ENCODE measurements at regions not wholly inside any gene's neighbourhood (a gene's known extent, or its start where the extent isn't known, plus 50 kb on each side); places are given as distances from the start of the nearest gene placed in this dataset.
A peak's percentile ranks its signal among the peaks of the same experiment; 100 is the strongest.

- FAIRE-seq, result no peak
Measured at GRCh38 chr2:104416339-104417000, 437.4 kb upstream of the POU3F3 start.

- no peak for FAIRE-seq
Measured at GRCh38 chr2:104420420-104420819, 433.5 kb upstream of the POU3F3 start.

- FAIRE-seq, result no peak
Measured at GRCh38 chr2:104420953-104421352, 433.0 kb upstream of the POU3F3 start.

- no peak for FAIRE-seq
Measured at GRCh38 chr2:104425850-104426595, 427.9 kb upstream of the POU3F3 start.

GRCh38 chr2:104428155-104428554, 425.8 kb upstream of the POU3F3 start:
- FAIRE-seq, result no peak

- no peak for FAIRE-seq
Measured at GRCh38 chr2:104429639-104430358, 424.1 kb upstream of the POU3F3 start.

- no peak for FAIRE-seq
Measured at GRCh38 chr2:104430359-104430740, 423.6 kb upstream of the POU3F3 start.

- FAIRE-seq, result no peak
Measured at GRCh38 chr2:104430852-104431251, 423.1 kb upstream of the POU3F3 start.

- FAIRE-seq, result no peak
Measured at GRCh38 chr2:104431701-104432121, 422.2 kb upstream of the POU3F3 start.

- FAIRE-seq, result no peak
Measured at GRCh38 chr2:104432401-104432800, 421.5 kb upstream of the POU3F3 start.

- FAIRE-seq, result no peak
Measured at GRCh38 chr2:104432991-104433390, 420.9 kb upstream of the POU3F3 start.

- no peak for FAIRE-seq
Measured at GRCh38 chr2:104433657-104434056, 420.3 kb upstream of the POU3F3 start.

- no peak for FAIRE-seq
Measured at GRCh38 chr2:104434318-104434792, 419.6 kb upstream of the POU3F3 start.

- no peak for FAIRE-seq
Measured at GRCh38 chr2:104434966-104435365, 418.9 kb upstream of the POU3F3 start.

GRCh38 chr2:104438481-104438880, 415.4 kb upstream of the POU3F3 start:
- no peak for FAIRE-seq

GRCh38 chr2:104443145-104443544, 410.8 kb upstream of the POU3F3 start:
- FAIRE-seq, result no peak

- no peak for FAIRE-seq
Measured at GRCh38 chr2:104444392-104444791, 409.5 kb upstream of the POU3F3 start.

GRCh38 chr2:104444889-104445288, 409.0 kb upstream of the POU3F3 start:
- no peak for FAIRE-seq

- FAIRE-seq, result peak; percentile 19
Measured at GRCh38 chr2:104447831-104448434, 406.0 kb upstream of the POU3F3 start.

- FAIRE-seq, result no peak
Measured at GRCh38 chr2:104448661-104449440, 405.1 kb upstream of the POU3F3 start.

- FAIRE-seq, result no peak
Measured at GRCh38 chr2:104452558-104452957, 401.4 kb upstream of the POU3F3 start.

- no peak for FAIRE-seq
Measured at GRCh38 chr2:104462731-104463130, 391.2 kb upstream of the POU3F3 start.

- FAIRE-seq, result no peak
Measured at GRCh38 chr2:104465981-104466380, 387.9 kb upstream of the POU3F3 start.
